CD4-positive, alpha-beta memory T cell (primary cell): ENCODE measurements at regions not wholly inside any gene's neighbourhood (a gene's known extent, or its start where the extent isn't known, plus 50 kb on each side); places are given as distances from the start of the nearest gene placed in this dataset.

ENCODE experiments used
- CTCF ChIA-PET: fragments of 350-600 bp; sonication (Branson Sonifier 250); formaldehyde crosslinking; loops from one replicate; lab custom pipeline; 2021; ENCODE audit warnings: inconsistent platforms; ENCODE audit not compliant: partially characterized antibody; lab: Charles Lee
- POLR2A ChIA-PET: fragments of 350-600 bp; sonication (Branson Sonifier 250); formaldehyde crosslinking; loops from one replicate; lab custom pipeline; 2021; ENCODE audit not compliant: partially characterized antibody; lab: Charles Lee
- DNase-seq, 5 donors: peaks; one replicate each; pipeline versions ENCODE4 v3.0.0 to v3.0.0-alpha.2; 2020 to 2022; ENCODE audit warnings: mixed read lengths in 1 of 5
- H3K27ac ChIP-seq: one replicate; pipeline ENCODE4 v1.7.0; 2013; ENCODE audit warnings: low read depth, low read length
- H3K27me3 ChIP-seq: 2 replicates; pipeline ENCODE4 v1.7.0; 2013; ENCODE audit warnings: mild to moderate bottlenecking, low read length, moderate library complexity; ENCODE audit not compliant: insufficient read depth
- H3K36me3 ChIP-seq: 2 replicates; pipeline ENCODE4 v1.7.0; 2013; ENCODE audit warnings: mild to moderate bottlenecking, low read length, moderate library complexity; ENCODE audit not compliant: insufficient read depth
- H3K4me1 ChIP-seq: 2 replicates; pipeline ENCODE4 v1.7.0; 2013; ENCODE audit warnings: mild to moderate bottlenecking, low read length, moderate library complexity; ENCODE audit not compliant: insufficient read depth
- H3K4me3 ChIP-seq, 2 donors: one replicate each; pipeline ENCODE4 v1.7.0; 2013; ENCODE audit warnings: low read length in 2 of 2, mild to moderate bottlenecking in 1 of 2
- H3K9me3 ChIP-seq, 2 donors: one replicate each; pipeline ENCODE4 v1.7.0; 2013; ENCODE audit warnings: low read length in 2 of 2, control low read depth in 1 of 2; ENCODE audit not compliant: control insufficient read depth in 1 of 2
- H3K27ac Mint-ChIP-seq, 7 donors: one replicate each; pipeline ENCODE4 v1.8.0; 2020 to 2021; ENCODE audit warnings: mixed read lengths in 7 of 7, mild to moderate bottlenecking in 6 of 7, inconsistent platforms in 3 of 7, moderate library complexity in 3 of 7
- H3K27me3 Mint-ChIP-seq, 2 donors: one replicate each; pipeline ENCODE4 v1.8.0; 2020 to 2021; ENCODE audit warnings: mixed read lengths in 2 of 2
- H3K36me3 Mint-ChIP-seq, 2 donors: one replicate each; pipeline ENCODE4 v1.8.0; 2020 to 2021; ENCODE audit warnings: mixed read lengths in 2 of 2, inconsistent platforms in 1 of 2, mild to moderate bottlenecking in 1 of 2
- H3K4me1 Mint-ChIP-seq, 4 donors: one replicate each; pipeline ENCODE4 v1.8.0; 2020 to 2021; ENCODE audit warnings: mixed read lengths in 4 of 4, mild to moderate bottlenecking in 1 of 4
- H3K4me3 Mint-ChIP-seq, 8 donors: one replicate each; pipeline ENCODE4 v1.8.0; 2020 to 2021; ENCODE audit warnings: mixed read lengths in 8 of 8, mild to moderate bottlenecking in 7 of 8, moderate library complexity in 6 of 8, inconsistent platforms in 3 of 8
- H3K9me3 Mint-ChIP-seq, 8 donors: one replicate each; pipeline ENCODE4 v1.8.0; 2020 to 2021; ENCODE audit warnings: mixed read lengths in 8 of 8, mild to moderate bottlenecking in 5 of 8, inconsistent platforms in 3 of 8, moderate library complexity in 1 of 8
- intact Hi-C: fragments of 100-400 bp; cut with micrococcal nuclease; formaldehyde crosslinking; loops from one replicate; pipeline ENCODE4 v1.15.1; 2023

GRCh38 chr20:43843096-43843964, 71.3 kb upstream of the TOX2 start:
- no peak for DNase-seq
- peaks cover 3 to 7% of the 10 kb centered on the region in 2 donors for H3K27me3 Mint-ChIP-seq
- no peak overlapping the region for H3K4me3 ChIP-seq
- H3K36me3 ChIP-seq, result no peaks in the 10 kb centered on the region
- no peak overlapping the region for H3K4me3 Mint-ChIP-seq
- H3K27ac Mint-ChIP-seq, result peak overlapping the region in 2 of 7 donors; percentile 27 to 52
- H3K9me3 ChIP-seq, result no peaks in the 10 kb centered on the region
- no peaks in the 10 kb centered on the region for H3K27me3 ChIP-seq
- peaks cover 26% of the 10 kb centered on the region for H3K4me1 ChIP-seq
- H3K27ac ChIP-seq, result no peak overlapping the region
- no peaks in the 10 kb centered on the region for H3K9me3 Mint-ChIP-seq
- no peaks in the 10 kb centered on the region for H3K36me3 Mint-ChIP-seq
- peaks cover 12 to 37% (median 26%) of the 10 kb centered on the region in 4 donors for H3K4me1 Mint-ChIP-seq
- ChIA-PET POLR2A (no interaction called here), CTCF (interaction anchor here (1.0 kb wide), 1 partner anchor 58 kb away, joined by 3 read pairs; no protein-coding TSS in a partner anchor)
- intact Hi-C loops, result no loop called here

GRCh38 chr20:43842126-43843020, 72.3 kb upstream of the TOX2 start:
- Mint-ChIP-seq H3K36me3 (no peaks in the 10 kb centered on the region), H3K4me1 (peaks cover 12 to 38% (median 26%) of the 10 kb centered on the region in 4 donors), H3K4me3 (no peak overlapping the region), H3K9me3 (no peaks in the 10 kb centered on the region), H3K27ac (no peak overlapping the region), H3K27me3 (peaks cover 3 to 11% of the 10 kb centered on the region in 2 donors)
- Histone ChIP-seq H3K4me1 (peaks cover 28% of the 10 kb centered on the region), H3K27me3 (no peaks in the 10 kb centered on the region), H3K27ac (no peak overlapping the region), H3K36me3 (no peaks in the 10 kb centered on the region), H3K9me3 (no peaks in the 10 kb centered on the region), H3K4me3 (no peak overlapping the region)
- intact Hi-C loops, result no loop called here
- POLR2A ChIA-PET, result no interaction called here
- CTCF ChIA-PET, result no interaction called here
- DNase-seq, result no peak

GRCh38 chr20:43840382-43841070, 74.1 kb upstream of the TOX2 start:
- H3K4me3 ChIP-seq, result no peak overlapping the region
- H3K36me3 ChIP-seq, result no peaks in the 10 kb centered on the region
- POLR2A ChIA-PET, result no interaction called here
- peak overlapping the region in 2 of 7 donors; percentile 35 to 44 for H3K27ac Mint-ChIP-seq
- peaks cover 3 to 10% of the 10 kb centered on the region in 2 donors for H3K27me3 Mint-ChIP-seq
- H3K9me3 ChIP-seq, result no peaks in the 10 kb centered on the region
- peaks cover 21% of the 10 kb centered on the region for H3K4me1 ChIP-seq
- H3K27ac ChIP-seq, result no peak overlapping the region
- H3K4me1 Mint-ChIP-seq, result peaks cover 7 to 30% (median 21%) of the 10 kb centered on the region in 4 donors
- no peaks in the 10 kb centered on the region for H3K27me3 ChIP-seq
- DNase-seq, result peak in 3 of 5 donors; percentile 10 to 31 (median 15)
- no peaks in the 10 kb centered on the region for H3K36me3 Mint-ChIP-seq
- CTCF ChIA-PET, result interaction anchor here (1.0 to 1.8 kb wide), 5 partner anchors 8 to 237 kb away, joined by 3 to 5 read pairs (median 5); no protein-coding TSS in a partner anchor
- H3K4me3 Mint-ChIP-seq, result no peak overlapping the region
- no peaks in the 10 kb centered on the region for H3K9me3 Mint-ChIP-seq
- intact Hi-C loops, result no loop called here

- Mint-ChIP-seq H3K4me1 (peaks cover 6 to 23% (median 15%) of the 10 kb centered on the region in 4 donors), H3K27ac (no peak overlapping the region), H3K27me3 (peaks cover 3 to 12% of the 10 kb centered on the region in 2 donors), H3K4me3 (peak overlapping the region in 1 of 8 donors; percentile 39), H3K9me3 (no peaks in the 10 kb centered on the region), H3K36me3 (no peaks in the 10 kb centered on the region)
- peaks cover 15% of the 10 kb centered on the region for H3K4me1 ChIP-seq
- no peak for DNase-seq
- CTCF ChIA-PET, result interaction anchor here (1.0 to 1.8 kb wide), 5 partner anchors 9 to 238 kb away, joined by 3 to 5 read pairs (median 5); no protein-coding TSS in a partner anchor
- no peaks in the 10 kb centered on the region for H3K27me3 ChIP-seq
- no peaks in the 10 kb centered on the region for H3K9me3 ChIP-seq
- POLR2A ChIA-PET, result no interaction called here
- H3K36me3 ChIP-seq, result no peaks in the 10 kb centered on the region
- no peak overlapping the region for H3K27ac ChIP-seq
- no peak overlapping the region for H3K4me3 ChIP-seq
- intact Hi-C loops, result no loop called here
Observed at GRCh38 chr20:43839793-43840199, 74.9 kb upstream of the TOX2 start.

- Mint-ChIP-seq H3K4me3 (no peak overlapping the region), H3K4me1 (peaks cover 6 to 17% (median 13%) of the 10 kb centered on the region in 4 donors), H3K9me3 (no peaks in the 10 kb centered on the region), H3K36me3 (no peaks in the 10 kb centered on the region), H3K27ac (no peak overlapping the region), H3K27me3 (peaks cover 3 to 15% of the 10 kb centered on the region in 2 donors)
- no peak for DNase-seq
- intact Hi-C loops, result no loop called here
- POLR2A ChIA-PET, result no interaction called here
- no peak overlapping the region for H3K4me3 ChIP-seq
- no peaks in the 10 kb centered on the region for H3K27me3 ChIP-seq
- CTCF ChIA-PET, result no interaction called here
- peaks cover 15% of the 10 kb centered on the region for H3K4me1 ChIP-seq
- no peaks in the 10 kb centered on the region for H3K36me3 ChIP-seq
- H3K27ac ChIP-seq, result no peak overlapping the region
- no peaks in the 10 kb centered on the region for H3K9me3 ChIP-seq
Observed at GRCh38 chr20:43838703-43839060, 76.0 kb upstream of the TOX2 start.

GRCh38 chr20:43837856-43838702, 76.6 kb upstream of the TOX2 start:
- no peak overlapping the region for H3K4me3 Mint-ChIP-seq

More at GRCh38 chr20:43837856-43838702, 76.6 kb upstream of the TOX2 start:
- H3K27ac ChIP-seq, result no peak overlapping the region
- no peak overlapping the region for H3K4me3 ChIP-seq
- peaks cover 6 to 17% (median 12%) of the 10 kb centered on the region in 4 donors for H3K4me1 Mint-ChIP-seq
- peaks cover 15% of the 10 kb centered on the region for H3K4me1 ChIP-seq
- peaks cover 3 to 15% of the 10 kb centered on the region in 2 donors for H3K27me3 Mint-ChIP-seq
- DNase-seq, result no peak
- CTCF ChIA-PET, result no interaction called here
- no peaks in the 10 kb centered on the region for H3K36me3 Mint-ChIP-seq
- H3K36me3 ChIP-seq, result no peaks in the 10 kb centered on the region
- H3K9me3 Mint-ChIP-seq, result no peaks in the 10 kb centered on the region
- H3K9me3 ChIP-seq, result no peaks in the 10 kb centered on the region
- POLR2A ChIA-PET, result no interaction called here
- intact Hi-C loops, result no loop called here
- H3K27ac Mint-ChIP-seq, result peak overlapping the region in 1 of 7 donors; percentile 51
- H3K27me3 ChIP-seq, result no peaks in the 10 kb centered on the region
